GM12872 (cell line): ENCODE measurements at regions not wholly inside any gene's neighbourhood (a gene's known extent, or its start where the extent isn't known, plus 50 kb on each side); places are given as distances from the start of the nearest gene placed in this dataset.

Experiments
- CTCF ChIP-seq: IDR thresholded peaks from 3 replicates; pipeline ENCODE4 v1.5.1; 2011; ENCODE audit warnings: low read depth, mild to moderate bottlenecking, low read length, moderate library complexity; ENCODE audit not compliant: insufficient read depth

DNA sequence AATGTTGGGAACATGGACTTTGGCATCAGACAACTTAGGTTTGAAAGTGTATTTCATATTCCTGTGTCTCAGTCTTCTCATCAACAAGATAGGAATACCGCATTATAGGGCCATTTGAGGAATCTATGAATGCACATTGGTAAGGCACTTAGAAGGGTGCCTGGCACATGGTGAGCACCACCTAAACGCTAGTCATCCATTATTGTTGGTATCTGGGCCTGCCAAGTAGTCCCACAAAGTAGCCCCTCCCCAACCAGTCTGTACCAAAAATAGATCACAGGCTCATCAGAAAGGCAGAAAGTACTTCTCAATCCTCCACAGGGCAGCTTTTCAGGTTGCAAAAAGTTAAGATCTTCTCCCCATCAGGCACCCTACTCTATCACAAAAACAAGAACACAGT lies 162.3 kb upstream of the KLF3 start:
- no peak for TF ChIP-seq CTCF

DNA sequence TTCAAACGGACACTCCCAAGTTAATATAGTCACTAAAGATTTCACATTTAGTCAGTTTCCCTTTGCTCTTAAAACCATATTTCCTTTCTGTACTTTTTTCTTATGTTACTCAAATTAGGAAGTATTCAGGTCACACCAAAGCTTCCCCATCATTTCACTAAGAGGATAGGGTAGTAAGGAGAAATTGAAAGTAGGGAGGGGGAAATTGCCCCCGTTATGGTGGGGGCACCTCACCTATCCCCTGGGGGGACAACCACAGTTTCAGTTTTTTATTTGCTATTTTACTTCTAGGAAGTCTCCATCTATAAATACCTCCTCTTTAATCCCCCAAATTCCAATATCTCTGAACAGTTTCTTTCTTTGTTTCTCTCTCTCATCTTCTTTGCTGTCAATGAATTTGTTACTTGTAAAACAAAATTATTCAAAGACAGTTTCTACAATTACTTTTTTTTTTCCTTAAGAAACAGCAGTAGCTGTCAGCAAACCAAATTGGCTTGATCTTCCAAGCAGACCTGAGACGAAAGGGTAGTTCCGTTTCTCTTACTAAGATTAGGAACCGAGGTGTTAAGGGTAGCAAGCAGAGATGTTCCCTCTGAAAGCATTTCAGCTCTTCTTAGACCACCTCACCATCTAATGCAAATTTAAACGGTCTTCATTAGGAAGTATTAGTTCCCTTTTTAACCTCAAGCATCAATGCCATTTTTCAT lies 160.2 kb upstream of the KLF3 start:
- TF ChIP-seq CTCF = no peak

DNA sequence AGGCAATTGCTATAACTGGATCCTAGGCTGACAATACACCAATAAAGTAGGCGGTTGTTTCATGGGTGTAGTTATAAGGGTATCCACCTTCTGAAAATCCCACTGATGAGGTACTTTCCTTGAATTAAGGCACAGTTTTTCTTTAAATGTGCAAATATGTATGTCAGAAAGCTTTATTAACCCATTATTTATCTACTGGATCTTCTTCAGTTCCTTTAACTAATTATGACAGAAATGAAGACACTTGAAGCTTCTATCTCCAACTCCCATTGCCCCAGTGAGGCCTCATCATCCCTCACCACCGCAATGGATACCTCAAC lies 159.6 kb upstream of the KLF3 start:
- no peak for TF ChIP-seq CTCF

DNA sequence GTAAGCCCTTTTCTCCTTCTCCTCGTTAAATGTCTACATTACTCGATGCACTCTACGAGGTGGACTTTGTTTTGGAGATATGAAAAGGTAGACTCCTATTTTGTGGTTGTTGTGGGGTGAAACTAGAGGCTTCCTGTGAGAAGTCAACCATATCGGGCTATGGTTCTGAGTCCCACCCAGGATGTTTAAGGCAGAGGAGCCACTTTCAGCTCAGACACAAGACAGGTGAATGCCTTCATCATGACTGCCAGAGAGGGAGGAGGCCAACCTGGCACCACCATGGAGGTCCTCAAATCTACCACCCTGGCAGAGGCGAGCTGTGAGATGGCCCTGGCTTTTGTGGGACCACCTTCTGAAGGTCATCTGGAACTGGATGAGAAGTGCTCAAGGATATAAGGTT lies 154.4 kb upstream of the KLF3 start:
- TF ChIP-seq CTCF = no peak

DNA sequence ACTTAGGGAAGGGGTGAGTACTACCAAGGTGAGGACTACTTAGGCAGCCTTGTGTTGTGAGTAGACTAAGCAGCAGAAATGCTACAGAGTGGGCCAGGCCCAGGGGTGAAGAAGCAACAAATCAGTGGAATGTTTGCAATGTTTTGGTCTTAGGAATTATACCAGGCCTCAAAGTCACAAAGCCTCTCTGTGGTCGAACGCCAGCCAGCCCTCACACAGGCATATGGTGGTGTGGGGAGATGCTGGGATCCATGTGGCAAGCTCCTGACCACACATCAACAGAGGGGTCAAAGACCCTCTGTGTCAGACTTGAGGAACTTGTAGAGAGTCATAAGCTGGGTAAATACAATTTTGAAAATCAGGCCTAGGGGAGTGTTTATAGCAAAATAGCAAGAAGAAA lies 153.8 kb upstream of the KLF3 start:
- TF ChIP-seq CTCF = no peak

DNA sequence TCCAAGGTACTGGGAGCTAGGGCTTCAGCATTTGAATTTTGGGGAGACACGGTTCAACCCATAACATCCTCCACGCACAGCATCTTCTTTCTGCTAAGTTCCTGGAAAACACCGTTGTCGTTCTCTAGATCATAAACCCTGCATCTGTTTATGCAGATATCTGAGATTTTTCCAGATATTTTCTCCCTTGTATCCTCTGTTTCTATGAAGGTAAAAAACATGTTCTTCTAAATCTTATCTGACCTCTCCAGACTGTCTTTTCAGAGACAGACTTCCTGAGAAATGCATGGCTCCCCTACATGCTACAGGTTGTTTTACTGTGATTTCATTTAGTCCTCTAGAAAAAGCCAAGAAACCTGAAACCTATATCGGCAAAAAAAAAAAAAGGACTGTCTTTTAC lies 152.3 kb upstream of the KLF3 start:
- TF ChIP-seq CTCF = no peak

DNA sequence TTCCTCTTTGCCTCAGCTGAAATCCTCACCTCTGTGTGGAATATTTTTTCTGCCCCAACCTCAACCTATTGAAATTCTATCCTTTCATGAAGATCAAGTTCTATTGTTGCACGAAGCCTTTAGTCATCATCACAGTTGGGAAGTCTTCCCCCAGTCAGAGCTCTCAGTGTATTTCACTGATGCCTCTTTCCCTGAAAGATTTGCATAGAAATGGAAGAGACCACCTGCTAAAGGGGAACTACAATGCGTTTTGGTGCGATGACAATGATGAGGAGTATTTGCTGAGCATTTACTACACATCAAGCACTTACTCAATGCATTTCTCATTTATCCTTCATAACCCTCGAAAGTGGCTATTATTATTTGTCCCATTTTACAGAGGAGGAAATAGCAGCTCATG lies 151.2 kb upstream of the KLF3 start:
- TF ChIP-seq CTCF = no peak

- TF ChIP-seq CTCF = no peak
Observed at GRCh38 chr4:38514465-38515146, 149.4 kb upstream of the KLF3 start.
